ENCODE measurements at regions not wholly inside any gene's neighbourhood (a gene's known extent, or its start where the extent isn't known, plus 50 kb on each side); places are given as distances from the start of the nearest gene placed in this dataset.

DNA sequence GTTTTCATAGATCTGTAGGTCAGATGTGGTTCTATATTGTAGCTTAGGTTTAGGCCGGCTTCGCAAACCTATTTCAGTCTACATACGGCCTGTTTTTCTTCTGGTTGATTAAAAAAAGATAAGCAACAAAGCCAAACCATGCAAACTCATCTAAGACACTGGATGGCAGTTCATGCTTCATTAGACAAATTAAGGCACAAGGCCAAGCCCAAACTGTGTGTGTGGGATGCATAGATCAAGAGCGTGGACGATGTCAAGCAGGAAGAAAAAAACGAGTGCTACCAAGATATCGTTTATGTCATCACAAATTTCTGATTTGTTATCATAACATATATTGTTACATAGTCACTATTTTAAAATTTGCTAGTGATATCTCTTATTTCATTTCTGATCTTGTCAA, 357.6 kb upstream of the KIRREL3 start:
- no peak for TF ChIP-seq NFE2L2 (conservative IDR thresholded peaks at IDR 0.05; ENCODE audit: low read length)
- TF ChIP-seq, protein P1, sequence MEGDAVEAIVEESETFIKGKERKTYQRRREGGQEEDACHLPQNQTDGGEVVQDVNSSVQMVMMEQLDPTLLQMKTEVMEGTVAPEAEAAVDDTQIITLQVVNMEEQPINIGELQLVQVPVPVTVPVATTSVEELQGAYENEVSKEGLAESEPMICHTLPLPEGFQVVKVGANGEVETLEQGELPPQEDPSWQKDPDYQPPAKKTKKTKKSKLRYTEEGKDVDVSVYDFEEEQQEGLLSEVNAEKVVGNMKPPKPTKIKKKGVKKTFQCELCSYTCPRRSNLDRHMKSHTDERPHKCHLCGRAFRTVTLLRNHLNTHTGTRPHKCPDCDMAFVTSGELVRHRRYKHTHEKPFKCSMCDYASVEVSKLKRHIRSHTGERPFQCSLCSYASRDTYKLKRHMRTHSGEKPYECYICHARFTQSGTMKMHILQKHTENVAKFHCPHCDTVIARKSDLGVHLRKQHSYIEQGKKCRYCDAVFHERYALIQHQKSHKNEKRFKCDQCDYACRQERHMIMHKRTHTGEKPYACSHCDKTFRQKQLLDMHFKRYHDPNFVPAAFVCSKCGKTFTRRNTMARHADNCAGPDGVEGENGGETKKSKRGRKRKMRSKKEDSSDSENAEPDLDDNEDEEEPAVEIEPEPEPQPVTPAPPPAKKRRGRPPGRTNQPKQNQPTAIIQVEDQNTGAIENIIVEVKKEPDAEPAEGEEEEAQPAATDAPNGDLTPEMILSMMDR (IDR thresholded peaks at IDR 0.05) = no peak
